HUES64 (cell line): ENCODE measurements at regions not wholly inside any gene's neighbourhood (a gene's known extent, or its start where the extent isn't known, plus 50 kb on each side); places are given as distances from the start of the nearest gene placed in this dataset.

Experiments used
- H3K27ac ChIP-seq: 2 replicates; pipeline ENCODE4 v1.7.0; 2013; ENCODE audit warnings: low read depth, low read length, inconsistent platforms
- H3K27me3 ChIP-seq: 2 replicates; pipeline ENCODE4 v1.6.1; 2013; ENCODE audit warnings: mild to moderate bottlenecking, low read length; ENCODE audit not compliant: insufficient read depth
- H3K36me3 ChIP-seq: 2 replicates; pipeline ENCODE4 v1.6.1; 2013; ENCODE audit warnings: mild to moderate bottlenecking, low read length; ENCODE audit not compliant: insufficient read depth
- H3K4me1 ChIP-seq: 2 replicates; pipeline ENCODE4 v1.6.1; 2013; ENCODE audit warnings: mild to moderate bottlenecking, low read length, moderate library complexity; ENCODE audit not compliant: insufficient read depth
- H3K4me3 ChIP-seq: 2 replicates; pipeline ENCODE4 v1.5.1; 2013; ENCODE audit warnings: mild to moderate bottlenecking, low read length, moderate library complexity
- H3K9ac ChIP-seq: 2 replicates; pipeline ENCODE4 v1.6.1; 2013; ENCODE audit warnings: mild to moderate bottlenecking, low read depth, low read length
- H3K9me3 ChIP-seq: 2 replicates; pipeline ENCODE4 v1.6.1; 2013; ENCODE audit warnings: low read depth, low read length; ENCODE audit not compliant: insufficient read depth
- WGBS: fragments of 150-250, 120-280 bp; methylation state at CpG from one replicate; pipeline ENCODE4 v1.1.7; 2013; ENCODE audit warnings: missing lambda C conversion rate; 5-methylcytosine and 5-hydroxymethylcytosine counted together

DNA sequence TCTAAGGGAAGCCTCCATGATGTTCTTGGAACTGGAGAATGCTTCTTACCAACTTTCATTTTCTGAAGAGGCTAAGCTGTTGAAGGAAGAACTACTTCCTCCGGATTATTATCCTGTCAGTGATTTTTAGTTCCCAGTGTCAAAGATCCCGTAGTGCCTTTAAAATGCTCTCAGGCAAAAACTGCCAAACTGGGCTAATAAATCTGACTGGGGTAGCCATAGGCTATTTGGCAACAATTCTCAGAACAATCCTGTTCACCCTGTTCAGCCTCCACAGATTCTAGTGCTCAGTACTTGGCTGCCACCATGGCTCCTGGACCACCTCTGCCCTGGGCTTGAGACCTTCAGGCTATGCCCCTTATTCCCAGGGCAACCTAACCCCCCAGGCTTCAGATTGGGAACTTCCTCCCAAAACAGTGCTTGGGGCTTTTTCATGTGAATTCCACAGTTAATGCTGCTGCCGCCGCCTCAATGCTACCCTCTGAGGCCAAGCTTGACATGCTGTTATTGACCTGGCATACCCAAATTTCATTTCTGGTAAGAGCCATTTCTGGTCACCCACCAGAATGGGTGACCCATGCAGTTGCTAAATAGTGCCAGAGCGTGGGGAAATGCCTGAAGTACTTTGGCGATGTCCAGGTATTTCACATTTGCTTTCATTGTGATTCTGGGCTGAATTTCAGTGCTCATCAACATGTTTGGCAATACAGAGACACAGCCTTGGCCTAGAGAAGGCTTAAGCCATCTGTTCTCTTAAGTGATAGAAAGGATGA, 110.0 kb upstream of the ARHGAP5 start:
- WGBS, result 96% methylated on average over 6 of the region's 6 CpGs

DNA sequence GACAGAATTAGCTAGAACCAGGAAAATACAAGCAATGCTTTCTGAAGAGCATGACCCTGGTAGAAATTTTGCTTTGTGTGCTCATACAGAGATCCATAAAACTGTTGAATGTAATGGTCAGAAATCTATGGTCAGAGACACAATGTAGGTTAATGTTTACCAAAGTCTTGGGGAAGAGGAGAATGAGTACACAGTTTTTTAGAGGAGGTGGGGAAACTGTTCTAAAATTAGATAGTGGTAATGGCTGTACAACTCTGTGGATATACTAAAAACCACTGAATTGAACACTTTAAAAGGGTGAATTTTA, 109.5 kb upstream of the ARHGAP5 start:
- Histone ChIP-seq H3K9me3 (peaks cover 14% of the 10 kb centered on the region; the same call in 1 of the 2 replicates), H3K4me3 (no peak overlapping the region), H3K4me1 (no peaks in the 10 kb centered on the region), H3K9ac (no peak overlapping the region), H3K27me3 (no peaks in the 10 kb centered on the region), H3K27ac (no peak overlapping the region), H3K36me3 (no peaks in the 10 kb centered on the region)

More for the DNA sequence above, 110.0 kb upstream of the ARHGAP5 start:
- Histone ChIP-seq H3K4me3 (no peak overlapping the region), H3K27me3 (no peaks in the 10 kb centered on the region), H3K4me1 (no peaks in the 10 kb centered on the region; the same call in 1 of the 2 replicates), H3K9me3 (peaks cover 14% of the 10 kb centered on the region; the same call in 1 of the 2 replicates), H3K9ac (no peak overlapping the region), H3K36me3 (no peaks in the 10 kb centered on the region), H3K27ac (no peak overlapping the region)

DNA sequence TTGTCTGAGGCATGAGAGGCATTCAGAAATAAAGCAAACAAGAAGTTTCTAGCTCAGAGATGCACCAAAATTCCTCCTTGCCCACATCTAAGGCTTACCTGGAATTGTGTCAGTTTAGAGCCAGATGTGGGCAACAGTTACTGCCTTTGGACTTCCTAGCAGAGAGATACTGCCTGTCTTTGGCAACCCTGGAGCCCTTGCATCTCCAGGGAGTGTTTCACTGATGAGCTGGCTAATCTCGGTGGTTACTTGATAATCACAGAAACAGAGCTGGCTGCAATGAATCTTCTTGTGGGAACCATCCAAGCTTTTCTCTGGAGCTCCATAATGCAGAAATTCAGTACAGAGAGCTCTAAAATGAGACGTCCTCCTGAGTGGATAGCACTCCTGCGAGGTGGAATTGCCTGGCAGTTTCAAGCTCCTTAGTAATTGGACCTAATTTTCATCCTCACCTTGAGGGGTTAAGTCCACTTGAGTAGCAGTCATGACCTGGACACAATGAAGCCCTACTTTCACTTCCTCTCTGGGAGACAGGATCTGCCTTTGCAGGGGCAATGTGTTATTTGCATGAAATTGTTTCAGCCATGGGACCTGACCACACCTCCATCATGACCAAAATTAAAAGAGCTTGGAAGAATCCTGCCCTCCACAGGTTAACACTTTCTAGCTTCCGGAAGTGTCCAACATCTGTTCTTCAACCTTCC, 108.8 kb upstream of the ARHGAP5 start:
- Histone ChIP-seq H3K9me3 (peaks cover 17% of the 10 kb centered on the region), H3K4me3 (no peak overlapping the region), H3K9ac (no peak overlapping the region), H3K27me3 (no peaks in the 10 kb centered on the region), H3K4me1 (no peaks in the 10 kb centered on the region), H3K36me3 (no peaks in the 10 kb centered on the region), H3K27ac (no peak overlapping the region)
- 91% methylated on average over 4 of the region's 4 CpGs for WGBS

DNA sequence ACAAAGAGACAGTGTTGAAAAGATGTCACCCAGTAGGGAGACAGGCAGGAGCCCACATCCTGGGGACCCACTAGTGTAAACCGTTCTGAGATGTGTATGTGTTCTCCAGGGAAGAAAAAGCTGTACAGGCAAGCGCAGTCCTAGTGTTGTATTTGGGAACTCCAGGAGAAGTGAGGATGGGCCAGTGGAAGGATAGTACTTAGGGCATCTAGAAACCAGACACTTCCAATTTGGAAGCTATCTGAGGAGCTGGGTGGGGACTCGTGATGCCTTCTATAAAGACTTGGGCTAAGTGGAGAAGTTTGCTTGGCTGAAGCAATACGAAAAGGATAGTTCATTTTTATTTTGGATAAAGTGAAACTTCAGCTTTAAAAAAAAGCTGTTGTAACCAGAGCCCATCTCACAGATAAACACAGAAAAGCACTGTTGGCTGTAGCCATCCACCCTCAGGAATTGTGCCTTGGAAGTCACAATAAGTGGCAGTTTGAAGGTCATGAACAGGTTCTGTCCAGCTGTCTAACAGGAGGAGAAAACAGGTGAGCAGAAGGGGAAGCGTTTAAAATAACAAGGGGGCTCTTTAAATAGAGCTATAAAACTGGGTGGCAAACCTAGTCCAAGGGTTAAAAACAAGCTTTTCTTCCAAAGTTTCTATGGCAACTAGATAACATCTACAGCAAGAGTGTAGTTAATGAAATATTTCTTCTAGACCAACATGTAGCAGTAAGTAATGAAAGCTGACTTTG, 108.0 kb upstream of the ARHGAP5 start:
- 82% methylated on average over 5 of the region's 5 CpGs for WGBS
- no peak overlapping the region for H3K9ac ChIP-seq

DNA sequence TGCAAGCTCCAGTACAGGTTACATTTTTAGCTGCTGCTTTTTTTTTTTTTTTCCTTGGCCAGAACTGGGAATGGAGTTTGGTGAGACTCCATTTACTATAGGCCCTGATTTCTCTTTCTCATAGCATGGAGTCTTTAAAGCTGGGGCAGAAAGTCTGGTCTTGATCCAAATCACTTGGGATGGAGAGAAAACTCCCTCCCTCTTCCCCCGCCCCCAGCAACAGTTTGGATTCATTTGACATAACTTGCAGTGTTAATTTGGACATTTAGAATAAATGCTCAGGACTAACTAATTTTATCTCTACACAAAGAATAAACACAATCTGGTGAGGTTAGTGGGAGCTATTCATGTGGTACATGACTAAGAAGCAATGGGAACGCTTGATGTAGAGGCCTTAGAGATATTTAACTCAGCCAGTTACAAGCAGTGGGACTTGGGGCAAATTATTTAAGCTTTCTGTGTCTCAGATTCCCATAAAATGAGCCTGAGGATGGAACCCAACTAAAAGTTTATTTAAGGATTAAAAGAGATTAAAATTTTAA, 107.3 kb upstream of the ARHGAP5 start:
- Histone ChIP-seq H3K4me1 (no peaks in the 10 kb centered on the region), H3K9me3 (peaks cover 32% of the 10 kb centered on the region), H3K36me3 (no peaks in the 10 kb centered on the region), H3K27ac (no peak overlapping the region), H3K9ac (no peak overlapping the region), H3K4me3 (no peak overlapping the region), H3K27me3 (no peaks in the 10 kb centered on the region)
- WGBS, result 84% methylated on average over 1 of the region's 2 CpGs

More for the DNA sequence above, 108.0 kb upstream of the ARHGAP5 start:
- Histone ChIP-seq H3K27ac (no peak overlapping the region), H3K36me3 (no peaks in the 10 kb centered on the region), H3K4me1 (no peaks in the 10 kb centered on the region), H3K27me3 (no peaks in the 10 kb centered on the region), H3K9me3 (peaks cover 26% of the 10 kb centered on the region), H3K4me3 (no peak overlapping the region)

DNA sequence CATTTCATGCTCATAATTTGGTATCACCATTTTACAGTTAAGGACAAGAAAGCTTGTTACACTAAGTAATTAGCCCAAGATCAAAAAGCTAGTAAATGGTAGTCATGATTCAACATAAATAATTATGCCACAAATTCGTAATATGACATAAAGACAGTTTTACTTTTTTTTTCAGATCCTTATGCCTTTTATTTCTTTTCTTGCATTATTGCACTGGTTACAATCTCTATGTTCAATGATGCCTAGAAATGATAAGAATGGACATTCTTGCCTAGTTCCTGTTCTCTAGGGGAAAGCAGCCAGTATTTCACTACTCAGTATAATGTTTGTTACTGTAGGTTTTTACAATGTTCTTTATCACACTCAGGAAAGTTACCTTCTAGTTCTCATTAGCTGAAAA, 106.4 kb upstream of the ARHGAP5 start:
- Histone ChIP-seq H3K9ac (no peak overlapping the region), H3K9me3 (peaks cover 34% of the 10 kb centered on the region), H3K4me1 (no peaks in the 10 kb centered on the region), H3K27ac (no peak overlapping the region), H3K4me3 (no peak overlapping the region), H3K27me3 (no peaks in the 10 kb centered on the region), H3K36me3 (no peaks in the 10 kb centered on the region)
- WGBS, result 100% methylated on average over 1 of the region's 1 CpG

DNA sequence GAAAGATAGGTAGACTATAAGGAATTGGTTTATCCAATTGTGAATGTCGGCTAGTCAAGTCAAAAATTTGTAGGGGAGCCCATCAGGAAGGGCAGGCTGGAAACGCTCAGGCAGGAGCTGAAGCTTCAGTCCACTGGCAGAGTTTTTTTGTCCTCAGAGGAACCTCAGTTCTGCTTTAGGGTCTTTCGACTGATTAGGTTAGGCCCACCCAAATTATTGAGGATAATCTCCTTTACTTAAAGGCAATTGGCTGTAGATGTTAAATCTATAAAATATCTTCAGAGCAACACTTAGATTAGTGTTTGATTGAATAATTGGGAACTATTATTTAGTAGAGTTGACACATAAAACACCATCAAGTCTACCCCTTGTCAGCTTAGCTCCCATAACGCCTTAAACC, 105.5 kb upstream of the ARHGAP5 start:
- no peaks in the 10 kb centered on the region for H3K27me3 ChIP-seq
- 97% methylated on average over 4 of the region's 4 CpGs for WGBS
- H3K27ac ChIP-seq, result no peak overlapping the region
- H3K36me3 ChIP-seq, result no peaks in the 10 kb centered on the region
- H3K9me3 ChIP-seq, result peaks cover 34% of the 10 kb centered on the region
- H3K4me3 ChIP-seq, result no peak overlapping the region
- H3K4me1 ChIP-seq, result no peaks in the 10 kb centered on the region
- no peak overlapping the region for H3K9ac ChIP-seq

DNA sequence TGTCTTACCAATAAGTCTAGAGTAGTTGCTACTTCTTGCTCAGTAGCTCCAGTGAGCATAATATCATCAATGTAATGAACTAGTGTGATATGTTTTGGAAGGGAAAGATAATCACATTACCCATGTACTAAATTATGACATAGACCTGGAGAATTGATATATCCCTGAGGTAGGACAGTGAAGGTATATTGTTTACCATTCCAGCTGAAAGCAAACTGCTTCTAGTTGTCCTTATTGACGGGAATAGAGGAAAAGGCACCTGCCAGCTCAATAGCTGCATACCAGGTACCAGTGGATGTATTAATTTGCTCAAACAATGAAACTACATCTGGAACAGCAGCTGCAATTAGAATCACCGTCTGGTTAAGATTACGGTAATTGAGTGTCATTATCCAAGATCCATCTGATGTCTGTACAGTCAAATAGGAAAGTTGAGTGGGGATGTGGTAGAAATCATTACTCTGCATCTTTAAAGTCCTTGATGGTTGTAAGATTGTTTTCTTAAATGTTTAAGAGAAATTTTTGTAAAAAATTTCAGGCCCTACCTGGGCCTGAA, 100.0 kb upstream of the ARHGAP5 start:
- no peak overlapping the region for H3K4me3 ChIP-seq
- no peak overlapping the region for H3K9ac ChIP-seq
- WGBS, result 94% methylated on average over 3 of the region's 3 CpGs
- no peaks in the 10 kb centered on the region for H3K27me3 ChIP-seq
- H3K4me1 ChIP-seq, result no peaks in the 10 kb centered on the region
- no peak overlapping the region for H3K27ac ChIP-seq
- H3K36me3 ChIP-seq, result no peaks in the 10 kb centered on the region
- peaks cover 20% of the 10 kb centered on the region for H3K9me3 ChIP-seq

DNA sequence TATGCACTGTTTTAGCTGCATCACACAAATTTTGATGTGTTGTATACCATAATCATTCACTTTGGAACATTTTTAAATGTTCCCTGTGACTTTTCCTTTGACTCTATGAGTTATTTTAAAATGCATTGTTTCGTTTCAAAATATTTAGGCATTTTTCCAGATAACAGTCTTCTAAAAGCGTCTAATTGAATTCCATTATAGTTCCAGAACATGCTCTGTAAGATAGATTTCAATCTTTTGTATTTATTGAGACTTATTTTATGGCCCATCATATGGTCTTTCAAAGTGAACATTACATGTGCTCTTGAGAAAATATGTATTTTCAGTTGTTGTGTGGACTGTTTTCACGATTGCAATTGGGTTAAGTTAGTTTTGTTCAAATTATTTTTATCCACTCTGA, 98.7 kb upstream of the ARHGAP5 start:
- H3K27ac ChIP-seq, result no peak overlapping the region
- no peak overlapping the region for H3K9ac ChIP-seq
- WGBS, result 78% methylated on average over 1 of the region's 3 CpGs
- no peaks in the 10 kb centered on the region for H3K4me1 ChIP-seq
- no peak overlapping the region for H3K4me3 ChIP-seq
- peaks cover 22% of the 10 kb centered on the region for H3K9me3 ChIP-seq
- no peaks in the 10 kb centered on the region for H3K36me3 ChIP-seq
- no peaks in the 10 kb centered on the region for H3K27me3 ChIP-seq

DNA sequence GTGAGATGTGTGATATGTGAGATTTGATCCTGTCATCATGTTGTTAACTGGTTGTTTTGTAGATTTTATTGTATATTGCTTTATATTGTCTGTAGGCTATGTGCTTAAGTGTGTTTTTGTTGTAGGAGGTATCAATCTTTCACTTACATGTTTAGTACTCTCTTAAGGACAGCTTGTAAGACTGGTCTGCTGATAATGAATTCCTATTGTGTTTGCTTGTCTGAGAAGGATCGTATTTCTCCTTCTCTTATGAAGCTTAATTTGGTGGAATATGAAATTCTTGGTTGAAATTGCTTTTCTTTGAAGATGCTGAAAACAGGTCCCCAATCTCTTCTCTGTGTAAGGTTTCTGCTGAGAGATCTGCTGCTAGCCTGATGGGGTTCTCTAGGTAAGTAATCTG, 94.5 kb upstream of the ARHGAP5 start:
- Histone ChIP-seq H3K36me3 (no peaks in the 10 kb centered on the region), H3K4me3 (no peak overlapping the region), H3K27me3 (no peaks in the 10 kb centered on the region), H3K9me3 (peaks cover 7% of the 10 kb centered on the region; the same call in 1 of the 2 replicates), H3K4me1 (no peaks in the 10 kb centered on the region), H3K27ac (no peak overlapping the region), H3K9ac (no peak overlapping the region)
- WGBS, result 100% methylated on average over 1 of the region's 1 CpG

DNA sequence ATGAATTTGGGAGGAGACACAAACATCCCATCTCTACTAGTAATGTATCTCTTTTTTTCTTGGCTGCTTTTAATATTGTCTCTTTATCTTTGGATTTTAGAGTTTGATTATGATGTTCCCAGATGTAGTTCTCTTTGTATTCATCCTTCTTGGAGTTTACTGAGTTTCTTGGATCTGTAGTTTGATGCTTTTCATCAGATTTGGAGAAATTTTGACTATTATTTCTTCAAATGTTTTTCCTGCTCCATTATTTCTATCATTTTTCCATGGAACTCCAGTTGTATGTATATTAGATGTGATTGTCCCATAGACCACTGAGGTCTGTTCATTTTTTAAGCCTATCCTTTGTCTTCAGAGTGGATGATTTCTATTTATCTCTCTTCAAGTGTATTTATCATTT, 90.7 kb upstream of the ARHGAP5 start:
- H3K27ac ChIP-seq, result no peak overlapping the region
- no peak overlapping the region for H3K4me3 ChIP-seq
- H3K27me3 ChIP-seq, result no peaks in the 10 kb centered on the region
- H3K4me1 ChIP-seq, result peaks cover 9% of the 10 kb centered on the region; the same call in 1 of the 2 replicates
- no peak overlapping the region for H3K9ac ChIP-seq
- peaks cover 7% of the 10 kb centered on the region; the same call in 1 of the 2 replicates for H3K9me3 ChIP-seq
- no peaks in the 10 kb centered on the region for H3K36me3 ChIP-seq
